ENCODE measurements at regions not wholly inside any gene's neighbourhood (a gene's known extent, or its start where the extent isn't known, plus 50 kb on each side); places are given as distances from the start of the nearest gene placed in this dataset.
"Not testable (repeated sequence)": the region's sequence is repeated elsewhere in the genome, so short reads cannot be mapped to it uniquely, and the experiment has no call there.

DNA sequence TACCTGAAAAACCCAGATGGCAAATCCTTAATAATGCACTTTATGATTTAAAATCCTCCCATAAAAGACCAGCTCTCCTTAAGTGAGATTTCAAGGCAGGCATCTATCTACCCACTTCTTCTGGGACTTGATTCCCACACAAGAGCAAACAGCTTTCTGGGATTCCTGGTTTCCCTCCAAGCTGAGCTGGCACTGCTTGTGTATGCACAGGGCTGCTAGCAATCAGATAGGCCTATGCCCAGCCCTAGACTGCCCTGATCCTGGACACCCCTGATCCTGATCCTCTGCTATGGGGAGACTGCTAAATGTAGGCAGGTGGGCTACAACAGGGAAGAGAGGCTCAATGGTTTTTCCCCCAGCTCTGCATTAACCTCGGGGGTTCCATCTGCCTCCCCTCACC lies 880.7 kb downstream of the TUBA3C start:
- TF ChIP-seq POLR2A (IDR thresholded peaks at IDR 0.05; ENCODE audit: extremely low read depth, insufficient read length), result not testable (repeated sequence)
- TF ChIP-seq, protein P1, sequence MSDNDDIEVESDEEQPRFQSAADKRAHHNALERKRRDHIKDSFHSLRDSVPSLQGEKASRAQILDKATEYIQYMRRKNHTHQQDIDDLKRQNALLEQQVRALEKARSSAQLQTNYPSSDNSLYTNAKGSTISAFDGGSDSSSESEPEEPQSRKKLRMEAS (IDR thresholded peaks at IDR 0.05; ENCODE audit: low read depth, low read length), result not testable (repeated sequence)
